Endothelial cell of umbilical vein (primary cell): ENCODE measurements at regions not wholly inside any gene's neighbourhood (a gene's known extent, or its start where the extent isn't known, plus 50 kb on each side); places are given as distances from the start of the nearest gene placed in this dataset.

Experiments
- EZH2 ChIP-seq: IDR thresholded peaks from 2 replicates; pipeline ENCODE4 v1.6.1; 2012; ENCODE audit warnings: borderline replicate concordance, low read depth, mild to moderate bottlenecking, moderate library complexity, low read length, inconsistent platforms; ENCODE audit not compliant: severe bottlenecking
- FOS ChIP-seq: IDR thresholded peaks from 2 replicates; pipeline ENCODE4 v1.6.1; 2011; ENCODE audit warnings: mild to moderate bottlenecking, low read length, moderate library complexity, borderline replicate concordance; ENCODE audit not compliant: insufficient read depth
- JUN ChIP-seq: IDR thresholded peaks from 2 replicates; pipeline ENCODE4 v1.6.1; 2011; ENCODE audit warnings: borderline replicate concordance, low read depth; ENCODE audit not compliant: insufficient read length, insufficient read depth
- MAX ChIP-seq: IDR thresholded peaks from 2 replicates; pipeline ENCODE4 v1.6.1; 2011; ENCODE audit not compliant: insufficient read depth, insufficient read length
- MYC ChIP-seq: IDR thresholded peaks from one replicate; pipeline ENCODE4 v1.6.1; 2011; ENCODE audit warnings: mild to moderate bottlenecking, low read depth, low read length
- POLR2A ChIP-seq: IDR thresholded peaks from 2 replicates; pipeline ENCODE4 v1.6.1; 2012; ENCODE audit warnings: low read depth, mild to moderate bottlenecking, control low read depth, low read length
- POLR2AphosphoS5 ChIP-seq: IDR thresholded peaks from 2 replicates; pipeline ENCODE4 v1.6.1; 2012; ENCODE audit warnings: low read depth, mild to moderate bottlenecking, control low read depth, low read length, moderate library complexity; ENCODE audit not compliant: insufficient read depth
- TF ChIP-seq, protein P1 (sequence below), 2 donors: IDR thresholded peaks; 1 replicate in 1 of 2; 2 replicates in 1 of 2; pipeline ENCODE4 v1.5.1; 2011; ENCODE audit warnings: low read length in 2 of 2, mild to moderate bottlenecking in 2 of 2, moderate library complexity in 2 of 2, control low read depth in 1 of 2, inconsistent platforms in 1 of 2, low read depth in 1 of 2; ENCODE audit not compliant: insufficient read depth in 1 of 2; ENCODE audit errors: extremely low read depth in 1 of 2

DNA sequence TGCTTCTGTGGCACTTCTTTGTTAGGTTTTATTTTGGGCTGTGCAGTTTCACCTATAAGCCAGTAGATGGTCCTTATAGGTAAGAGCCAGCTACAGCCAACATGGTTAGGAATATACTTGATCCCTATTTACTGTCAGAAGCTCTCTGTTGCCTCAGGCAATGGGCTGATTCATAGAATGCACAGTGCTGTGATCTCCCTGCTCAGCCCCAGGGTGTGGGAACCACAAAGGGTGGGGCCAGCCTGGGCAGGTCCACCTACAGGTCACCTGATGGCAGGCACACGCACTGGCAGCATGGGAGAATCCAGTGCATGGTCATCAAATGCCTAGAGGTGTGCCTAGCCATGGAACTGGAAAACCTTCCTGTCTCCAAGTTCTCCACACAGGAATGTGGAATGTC, 191.9 kb downstream of the MOXD1 start:
- TF ChIP-seq, protein P1, sequence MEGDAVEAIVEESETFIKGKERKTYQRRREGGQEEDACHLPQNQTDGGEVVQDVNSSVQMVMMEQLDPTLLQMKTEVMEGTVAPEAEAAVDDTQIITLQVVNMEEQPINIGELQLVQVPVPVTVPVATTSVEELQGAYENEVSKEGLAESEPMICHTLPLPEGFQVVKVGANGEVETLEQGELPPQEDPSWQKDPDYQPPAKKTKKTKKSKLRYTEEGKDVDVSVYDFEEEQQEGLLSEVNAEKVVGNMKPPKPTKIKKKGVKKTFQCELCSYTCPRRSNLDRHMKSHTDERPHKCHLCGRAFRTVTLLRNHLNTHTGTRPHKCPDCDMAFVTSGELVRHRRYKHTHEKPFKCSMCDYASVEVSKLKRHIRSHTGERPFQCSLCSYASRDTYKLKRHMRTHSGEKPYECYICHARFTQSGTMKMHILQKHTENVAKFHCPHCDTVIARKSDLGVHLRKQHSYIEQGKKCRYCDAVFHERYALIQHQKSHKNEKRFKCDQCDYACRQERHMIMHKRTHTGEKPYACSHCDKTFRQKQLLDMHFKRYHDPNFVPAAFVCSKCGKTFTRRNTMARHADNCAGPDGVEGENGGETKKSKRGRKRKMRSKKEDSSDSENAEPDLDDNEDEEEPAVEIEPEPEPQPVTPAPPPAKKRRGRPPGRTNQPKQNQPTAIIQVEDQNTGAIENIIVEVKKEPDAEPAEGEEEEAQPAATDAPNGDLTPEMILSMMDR (IDR thresholded peaks at IDR 0.05; ENCODE audit: extremely low read depth in 1 of 2, insufficient read depth in 1 of 2, low read depth in 1 of 2, low read length in 2 of 2), result no peak
- TF ChIP-seq FOS (no peak), EZH2 (no peak), POLR2AphosphoS5 (no peak), POLR2A (no peak), JUN (no peak), MYC (no peak), MAX (no peak)
